ENCODE measurements at regions not wholly inside any gene's neighbourhood (a gene's known extent, or its start where the extent isn't known, plus 50 kb on each side); places are given as distances from the start of the nearest gene placed in this dataset.

GRCh38 chr5:1746371-1747078 lies 53.1 kb downstream of the MRPL36 start:
- TF ChIP-seq CTCF (IDR thresholded peaks at IDR 0.05) (no peak), POLR2A (IDR thresholded peaks at IDR 0.05) (no peak), POLR2AphosphoS5 (IDR thresholded peaks at IDR 0.05; ENCODE audit: insufficient read depth in 1 of 2, low read depth in 1 of 2) (no peak)
